Caco-2 (cell line): ENCODE measurements at regions not wholly inside any gene's neighbourhood (a gene's known extent, or its start where the extent isn't known, plus 50 kb on each side); places are given as distances from the start of the nearest gene placed in this dataset.

Experiments used
- BruUV-seq: library from RNA; stranded (reverse); fragments of 400-500 nt; replicated peaks from 2 replicates; lab custom pipeline; 2021; lab: Mats Ljungman, UMichigan
- CTCF ChIA-PET: fragments of 300-600 bp; sonication (Branson Sonifier 250); formaldehyde crosslinking; loops from one replicate; lab custom pipeline; 2022; ENCODE audit warnings: antibody characterized with exemption; lab: Charles Lee
- POLR2A ChIA-PET: fragments of 300-600 bp; sonication (Branson Sonifier 250); formaldehyde crosslinking; loops from one replicate; lab custom pipeline; 2022; ENCODE audit warnings: antibody characterized with exemption; lab: Charles Lee
- DNase-seq, 2 experiments: peaks; one replicate each; pipeline versions ENCODE4 v3.0.0 to v3.0.0-alpha.2; 2020 to 2022
- H3K27me3 ChIP-seq: replicated peaks from 2 replicates; pipeline ENCODE4 v1.6.0; 2011; ENCODE audit warnings: low read length; ENCODE audit not compliant: control insufficient read depth, insufficient read depth
- H3K36me3 ChIP-seq: 2 replicates; pipeline ENCODE4 v1.5.1; 2011; ENCODE audit warnings: low read length; ENCODE audit not compliant: control insufficient read depth, insufficient read depth
- H3K4me1 ChIP-seq: fragments of 250-450 bp; sonication (Bioruptor Pico); 2 replicates; pipeline ENCODE4 v1.5.1; 2020; ENCODE audit warnings: mild to moderate bottlenecking
- H3K4me3 ChIP-seq: 2 replicates; pipeline ENCODE4 v1.5.1; 2011; ENCODE audit warnings: low read depth, mild to moderate bottlenecking, control low read depth, low read length
- H3K9me3 ChIP-seq: fragments of 250-450 bp; sonication (Bioruptor Pico); 2 replicates; pipeline ENCODE4 v1.5.1; 2020; ENCODE audit warnings: mild to moderate bottlenecking, moderate library complexity
- H3K27ac Mint-ChIP-seq: one replicate; pipeline ENCODE4 v1.8.0; 2022; ENCODE audit warnings: mixed read lengths; ENCODE audit not compliant: unreplicated experiment
- H3K27me3 Mint-ChIP-seq: one replicate; pipeline ENCODE4 v1.8.0; 2022; ENCODE audit warnings: mixed read lengths; ENCODE audit not compliant: insufficient read depth, unreplicated experiment
- H3K36me3 Mint-ChIP-seq: one replicate; pipeline ENCODE4 v1.8.0; 2022; ENCODE audit warnings: mild to moderate bottlenecking, mixed read lengths; ENCODE audit not compliant: insufficient read depth, unreplicated experiment
- H3K4me1 Mint-ChIP-seq: one replicate; pipeline ENCODE4 v1.8.0; 2022; ENCODE audit warnings: low read depth, mixed read lengths; ENCODE audit not compliant: unreplicated experiment
- H3K4me3 Mint-ChIP-seq: one replicate; pipeline ENCODE4 v1.8.0; 2022; ENCODE audit warnings: mild to moderate bottlenecking, moderate library complexity, mixed read lengths; ENCODE audit not compliant: unreplicated experiment
- H3K9me3 Mint-ChIP-seq: one replicate; pipeline ENCODE4 v1.8.0; 2022; ENCODE audit warnings: mixed read lengths; ENCODE audit not compliant: unreplicated experiment
- intact Hi-C: fragments of 100-400 bp; cut with micrococcal nuclease; formaldehyde crosslinking; loops from one replicate; pipeline ENCODE4 v1.10.0; 2022; ENCODE audit not compliant: unreplicated experiment
- TF ChIP-seq, protein P1 (sequence below), 2 experiments: fragments of 200-600 bp in 1 of 2; IDR thresholded peaks; 1 replicate in 1 of 2; 2 replicates in 1 of 2; pipeline versions ENCODE4 v1.5.1 to v1.8.0; 2011 to 2022; ENCODE audit warnings: antibody characterized with exemption in 1 of 2, control low read depth in 1 of 2, inconsistent platforms in 1 of 2, low read depth in 1 of 2, low read length in 1 of 2, mild to moderate bottlenecking in 1 of 2, moderate library complexity in 1 of 2; ENCODE audit not compliant: insufficient read depth in 1 of 2, severe bottlenecking in 1 of 2, unreplicated experiment in 1 of 2

DNA sequence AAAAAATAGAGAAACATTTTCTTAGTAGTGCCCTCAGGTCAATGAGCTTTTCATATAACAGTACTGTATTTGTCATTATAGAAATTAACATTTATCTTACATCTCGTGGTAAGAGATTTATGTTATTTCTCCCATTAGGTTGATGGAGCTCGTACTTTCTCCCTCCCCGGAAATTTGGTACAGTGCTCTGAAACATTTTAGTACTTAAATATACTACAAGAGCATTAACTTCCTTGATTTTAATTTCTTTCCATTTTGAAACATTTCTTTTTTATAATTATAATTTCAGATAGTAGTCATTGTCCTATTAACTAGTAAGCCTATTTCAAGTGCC is 205.4 kb downstream of the MBL2 start:
- intact Hi-C loops, result loop anchor here (1.0 to 2.0 kb wide), 3 partner anchors 78 to 352 kb away; no protein-coding TSS in a partner anchor
- H3K4me3 Mint-ChIP-seq, result no peak overlapping the region
- no peaks in the 10 kb centered on the region; the same call in 1 of the 2 replicates for H3K27me3 ChIP-seq
- ChIA-PET POLR2A (interaction anchor here (1.0 to 2.0 kb wide), 2 partner anchors 253 to 259 kb away, joined by 3 to 10 read pairs; partner anchors contain the start of gene DKK1), CTCF (interaction anchor here (0.6 to 3.4 kb wide), 6 partner anchors 9 to 259 kb away, joined by 3 to 48 read pairs (median 4); partner anchors contain the start of gene DKK1)
- H3K9me3 ChIP-seq, result no peaks in the 10 kb centered on the region
- TF ChIP-seq, protein P1, sequence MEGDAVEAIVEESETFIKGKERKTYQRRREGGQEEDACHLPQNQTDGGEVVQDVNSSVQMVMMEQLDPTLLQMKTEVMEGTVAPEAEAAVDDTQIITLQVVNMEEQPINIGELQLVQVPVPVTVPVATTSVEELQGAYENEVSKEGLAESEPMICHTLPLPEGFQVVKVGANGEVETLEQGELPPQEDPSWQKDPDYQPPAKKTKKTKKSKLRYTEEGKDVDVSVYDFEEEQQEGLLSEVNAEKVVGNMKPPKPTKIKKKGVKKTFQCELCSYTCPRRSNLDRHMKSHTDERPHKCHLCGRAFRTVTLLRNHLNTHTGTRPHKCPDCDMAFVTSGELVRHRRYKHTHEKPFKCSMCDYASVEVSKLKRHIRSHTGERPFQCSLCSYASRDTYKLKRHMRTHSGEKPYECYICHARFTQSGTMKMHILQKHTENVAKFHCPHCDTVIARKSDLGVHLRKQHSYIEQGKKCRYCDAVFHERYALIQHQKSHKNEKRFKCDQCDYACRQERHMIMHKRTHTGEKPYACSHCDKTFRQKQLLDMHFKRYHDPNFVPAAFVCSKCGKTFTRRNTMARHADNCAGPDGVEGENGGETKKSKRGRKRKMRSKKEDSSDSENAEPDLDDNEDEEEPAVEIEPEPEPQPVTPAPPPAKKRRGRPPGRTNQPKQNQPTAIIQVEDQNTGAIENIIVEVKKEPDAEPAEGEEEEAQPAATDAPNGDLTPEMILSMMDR (IDR thresholded peaks at IDR 0.05; ENCODE audit: insufficient read depth in 1 of 2, low read depth in 1 of 2, low read length in 1 of 2, severe bottlenecking in 1 of 2, unreplicated experiment in 1 of 2), result no peak
- no peaks in the 10 kb centered on the region for H3K36me3 Mint-ChIP-seq
- peaks cover 5% of the 10 kb centered on the region for H3K4me1 ChIP-seq
- no peaks in the 10 kb centered on the region for H3K4me1 Mint-ChIP-seq
- H3K27ac Mint-ChIP-seq, result no peak overlapping the region
- no peaks in the 10 kb centered on the region for H3K27me3 Mint-ChIP-seq
- no peak for DNase-seq
- no peak overlapping the region for H3K4me3 ChIP-seq
- H3K36me3 ChIP-seq, result no peaks in the 10 kb centered on the region
- no TSS peak for BruUV-seq
- no peaks in the 10 kb centered on the region for H3K9me3 Mint-ChIP-seq

GRCh38 chr10:52568309-52568708 is 204.3 kb downstream of the MBL2 start:
- Mint-ChIP-seq H3K36me3 (no peaks in the 10 kb centered on the region), H3K9me3 (no peaks in the 10 kb centered on the region), H3K27me3 (no peaks in the 10 kb centered on the region), H3K4me1 (no peaks in the 10 kb centered on the region), H3K4me3 (no peak overlapping the region), H3K27ac (no peak overlapping the region)
- POLR2A ChIA-PET, result no interaction called here
- BruUV-seq, result no TSS peak
- TF ChIP-seq, protein P1 (IDR thresholded peaks at IDR 0.05; ENCODE audit: insufficient read depth in 1 of 2, low read depth in 1 of 2, low read length in 1 of 2, severe bottlenecking in 1 of 2, unreplicated experiment in 1 of 2), result no peak
- intact Hi-C loops, result no loop called here
- H3K4me1 ChIP-seq, result peaks cover 5% of the 10 kb centered on the region
- H3K36me3 ChIP-seq, result no peaks in the 10 kb centered on the region
- CTCF ChIA-PET, result interaction anchor here (3.4 kb wide), 1 partner anchor 260 kb away, joined by 48 read pairs; no protein-coding TSS in a partner anchor
- H3K4me3 ChIP-seq, result no peak overlapping the region
- H3K9me3 ChIP-seq, result no peaks in the 10 kb centered on the region
- DNase-seq, result no peak
- H3K27me3 ChIP-seq, result no peaks in the 10 kb centered on the region; the same call in 1 of the 2 replicates

GRCh38 chr10:52570490-52570889 is 202.1 kb downstream of the MBL2 start:
- no peaks in the 10 kb centered on the region for H3K9me3 Mint-ChIP-seq
- H3K27ac Mint-ChIP-seq, result no peak overlapping the region
- POLR2A ChIA-PET, result interaction anchor here (0.7 kb wide), 1 partner anchor 69 kb away, joined by 11 read pairs; no protein-coding TSS in a partner anchor
- no peaks in the 10 kb centered on the region for H3K27me3 Mint-ChIP-seq
- TF ChIP-seq, protein P1 (IDR thresholded peaks at IDR 0.05; ENCODE audit: insufficient read depth in 1 of 2, low read depth in 1 of 2, low read length in 1 of 2, severe bottlenecking in 1 of 2, unreplicated experiment in 1 of 2), result no peak
- BruUV-seq, result no TSS peak
- H3K4me3 ChIP-seq, result no peak overlapping the region
- H3K9me3 ChIP-seq, result no peaks in the 10 kb centered on the region
- no peak for DNase-seq
- no peaks in the 10 kb centered on the region for H3K36me3 Mint-ChIP-seq
- no peaks in the 10 kb centered on the region for H3K4me1 Mint-ChIP-seq
- no peak overlapping the region for H3K4me3 Mint-ChIP-seq
- peaks cover 5% of the 10 kb centered on the region for H3K4me1 ChIP-seq
- intact Hi-C loops, result no loop called here
- no peaks in the 10 kb centered on the region; the same call in 1 of the 2 replicates for H3K27me3 ChIP-seq
- H3K36me3 ChIP-seq, result no peaks in the 10 kb centered on the region
- CTCF ChIA-PET, result no interaction called here
